PC-9 (cell line): ENCODE measurements at regions not wholly inside any gene's neighbourhood (a gene's known extent, or its start where the extent isn't known, plus 50 kb on each side); places are given as distances from the start of the nearest gene placed in this dataset.
"Not testable (repeated sequence)": the region's sequence is repeated elsewhere in the genome, so short reads cannot be mapped to it uniquely, and the experiment has no call there.

Source experiments
- BruUV-seq: library from RNA; stranded (reverse); fragments of 400-500 nt; replicated peaks from 2 replicates; lab custom pipeline; 2021; lab: Mats Ljungman, UMichigan
- CTCF ChIA-PET: fragments of 300-600 bp; sonication (Branson Sonifier 250); formaldehyde crosslinking; loops from one replicate; lab custom pipeline; 2022; ENCODE audit warnings: antibody characterized with exemption; lab: Charles Lee
- POLR2A ChIA-PET: fragments of 300-600 bp; sonication (Branson Sonifier 250); formaldehyde crosslinking; loops from one replicate; lab custom pipeline; 2022; ENCODE audit warnings: antibody characterized with exemption; ENCODE audit not compliant: unreplicated experiment; lab: Charles Lee
- DNase-seq, 2 experiments: peaks; one replicate each; pipeline versions ENCODE4 v3.0.0 to v3.0.0-alpha.2; 2015 to 2022; ENCODE audit warnings: mixed read lengths in 1 of 2
- H2AFZ ChIP-seq: fragments of 200-600 bp; sonication (generic); 2 replicates; pipeline ENCODE4 v1.8.1; 2017; ENCODE audit warnings: antibody characterized with exemption
- H3F3A ChIP-seq: fragments of 200-600 bp; sonication (generic); 2 replicates; pipeline ENCODE4 v1.8.1; 2017; ENCODE audit warnings: antibody characterized with exemption, mild to moderate bottlenecking, low read depth; ENCODE audit not compliant: insufficient read depth
- H3K27ac ChIP-seq: fragments of 200-600 bp; sonication (generic); 2 replicates; pipeline ENCODE4 v1.6.1; 2016; ENCODE audit warnings: mixed run types
- H3K27me3 ChIP-seq: fragments of 200-600 bp; sonication (generic); 2 replicates; pipeline ENCODE4 v1.6.1; 2016; ENCODE audit warnings: low read depth, mixed run types; ENCODE audit not compliant: insufficient read depth
- H3K36me3 ChIP-seq: fragments of 200-600 bp; sonication (generic); 2 replicates; pipeline ENCODE4 v1.6.1; 2016; ENCODE audit warnings: low read depth, mixed run types
- H3K4me1 ChIP-seq: fragments of 200-600 bp; sonication (generic); replicated peaks from 2 replicates; pipeline ENCODE4 v1.6.1; 2016; ENCODE audit warnings: mixed run types; ENCODE audit not compliant: insufficient read depth
- H3K4me2 ChIP-seq: fragments of 200-600 bp; sonication (generic); 2 replicates; pipeline ENCODE4 v1.6.1; 2017; ENCODE audit warnings: mixed run types
- H3K4me3 ChIP-seq: fragments of 200-600 bp; sonication (generic); 2 replicates; pipeline ENCODE4 v1.6.1; 2016; ENCODE audit warnings: mixed run types
- H3K79me2 ChIP-seq: fragments of 200-600 bp; sonication (generic); 2 replicates; pipeline ENCODE4 v1.6.1; 2017; ENCODE audit warnings: low read depth, mixed run types
- H3K9me2 ChIP-seq: fragments of 200-600 bp; sonication (generic); 2 replicates; pipeline ENCODE4 v1.8.1; 2017; ENCODE audit warnings: mild to moderate bottlenecking; ENCODE audit not compliant: insufficient read depth
- H3K9me3 ChIP-seq: fragments of 200-600 bp; sonication (generic); 2 replicates; pipeline ENCODE4 v1.8.1; 2016; ENCODE audit warnings: low read depth; ENCODE audit not compliant: insufficient read depth
- H4K20me1 ChIP-seq: fragments of 200-600 bp; sonication (generic); 2 replicates; pipeline ENCODE4 v1.8.1; 2017; ENCODE audit not compliant: insufficient read depth
- EZH2 ChIP-seq: fragments of 200-600 bp; sonication (generic); IDR thresholded peaks from 2 replicates; pipeline ENCODE4 v1.8.0; 2017; ENCODE audit warnings: antibody characterized with exemption, low read depth
- intact Hi-C: fragments of 100-400 bp; cut with micrococcal nuclease; formaldehyde crosslinking; loops from one replicate; pipeline ENCODE4 v1.10.0; 2022; ENCODE audit not compliant: unreplicated experiment
- TF ChIP-seq, protein P1 (sequence below): fragments of 200-600 bp; sonication (generic); conservative IDR thresholded peaks from 2 replicates; pipeline ENCODE4 v1.6.1; 2017; ENCODE audit warnings: mixed run types, antibody characterized with exemption, mild to moderate bottlenecking, moderate library complexity

DNA sequence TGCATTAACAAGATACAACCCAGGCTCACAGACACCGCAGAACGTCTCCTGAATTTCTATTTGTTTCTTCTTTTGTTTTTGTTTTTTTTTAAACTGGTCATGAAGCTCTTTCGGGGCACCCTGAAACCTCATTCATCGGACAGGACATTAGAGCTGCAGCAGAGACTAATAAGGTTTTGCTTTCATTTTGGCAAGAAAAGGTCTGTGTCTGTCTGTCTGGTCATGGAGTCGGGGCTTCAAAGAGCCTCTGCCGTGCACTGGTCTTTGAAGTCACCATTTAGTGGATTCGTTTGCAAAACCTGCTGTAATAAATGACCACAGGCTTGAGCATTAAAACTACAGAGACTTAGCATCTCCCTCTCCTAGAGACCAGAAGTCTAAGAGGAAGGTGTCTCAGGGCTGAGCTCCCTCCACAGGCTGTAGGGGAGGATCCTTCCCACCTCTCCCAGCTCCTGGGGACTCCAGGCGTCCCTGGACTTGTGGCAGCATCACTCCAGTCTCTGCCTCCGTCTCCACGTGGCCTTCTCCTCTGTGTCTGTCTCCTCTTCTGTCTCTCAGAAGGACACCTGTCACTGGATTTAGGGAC is 247.5 kb downstream of the CRLF2 start:
- TF ChIP-seq, protein P1, sequence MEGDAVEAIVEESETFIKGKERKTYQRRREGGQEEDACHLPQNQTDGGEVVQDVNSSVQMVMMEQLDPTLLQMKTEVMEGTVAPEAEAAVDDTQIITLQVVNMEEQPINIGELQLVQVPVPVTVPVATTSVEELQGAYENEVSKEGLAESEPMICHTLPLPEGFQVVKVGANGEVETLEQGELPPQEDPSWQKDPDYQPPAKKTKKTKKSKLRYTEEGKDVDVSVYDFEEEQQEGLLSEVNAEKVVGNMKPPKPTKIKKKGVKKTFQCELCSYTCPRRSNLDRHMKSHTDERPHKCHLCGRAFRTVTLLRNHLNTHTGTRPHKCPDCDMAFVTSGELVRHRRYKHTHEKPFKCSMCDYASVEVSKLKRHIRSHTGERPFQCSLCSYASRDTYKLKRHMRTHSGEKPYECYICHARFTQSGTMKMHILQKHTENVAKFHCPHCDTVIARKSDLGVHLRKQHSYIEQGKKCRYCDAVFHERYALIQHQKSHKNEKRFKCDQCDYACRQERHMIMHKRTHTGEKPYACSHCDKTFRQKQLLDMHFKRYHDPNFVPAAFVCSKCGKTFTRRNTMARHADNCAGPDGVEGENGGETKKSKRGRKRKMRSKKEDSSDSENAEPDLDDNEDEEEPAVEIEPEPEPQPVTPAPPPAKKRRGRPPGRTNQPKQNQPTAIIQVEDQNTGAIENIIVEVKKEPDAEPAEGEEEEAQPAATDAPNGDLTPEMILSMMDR = no peak
- TF ChIP-seq EZH2 = no peak
- H3K9me3 ChIP-seq = no peaks in the 10 kb centered on the region
- no peaks in the 10 kb centered on the region for H3K4me1 ChIP-seq
- intact Hi-C loops = no loop called here
- H3K4me3 ChIP-seq = no peak overlapping the region
- no peak overlapping the region for H2AFZ ChIP-seq
- H3K4me2 ChIP-seq = no peak overlapping the region
- H3K36me3 ChIP-seq = no peaks in the 10 kb centered on the region
- no peak overlapping the region for H3K27ac ChIP-seq
- no peaks in the 10 kb centered on the region for H3K79me2 ChIP-seq
- peaks cover 31% of the 10 kb centered on the region; the same call in 1 of the 2 replicates for H3K27me3 ChIP-seq
- DNase-seq = no peak
- ChIA-PET POLR2A (no interaction called here), CTCF (no interaction called here)
- BruUV-seq = no TSS peak
- no peaks in the 10 kb centered on the region for H4K20me1 ChIP-seq
- H3K9me2 ChIP-seq = no peaks in the 10 kb centered on the region
- H3F3A ChIP-seq = no peaks in the 10 kb centered on the region

DNA sequence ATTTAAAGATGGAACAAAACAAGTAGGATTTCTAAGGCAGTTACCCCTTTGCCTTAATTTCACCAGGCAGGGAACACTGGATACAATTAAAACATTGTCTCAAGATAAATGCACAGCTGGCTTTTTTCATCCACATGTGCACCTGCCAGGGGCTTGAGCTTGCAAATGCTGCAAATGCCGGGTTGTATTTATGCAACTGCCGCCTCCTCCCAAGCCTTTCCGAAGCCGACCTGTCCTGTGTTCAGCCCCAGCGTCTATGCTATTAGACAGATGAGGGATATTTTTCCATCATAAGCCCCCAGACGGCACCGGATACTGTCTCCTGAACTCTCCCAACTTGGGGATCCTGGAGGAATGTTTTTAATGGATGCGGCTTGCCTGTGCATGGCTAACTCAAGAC is 251.6 kb downstream of the CRLF2 start:
- Histone ChIP-seq H2AFZ (no peak overlapping the region), H3K79me2 (no peaks in the 10 kb centered on the region), H3K4me3 (no peak overlapping the region), H3K4me1 (no peaks in the 10 kb centered on the region), H3K9me2 (no peaks in the 10 kb centered on the region), H3K36me3 (no peaks in the 10 kb centered on the region), H3K27me3 (0 out of 2 replicates have a peak, but pooled peaks cover 14% of the 10 kb centered on the region), H3K9me3 (no peaks in the 10 kb centered on the region), H3K27ac (no peak overlapping the region), H4K20me1 (no peaks in the 10 kb centered on the region), H3K4me2 (no peak overlapping the region), H3F3A (no peaks in the 10 kb centered on the region)
- no peak for DNase-seq
- intact Hi-C loops = no loop called here
- ChIA-PET CTCF (no interaction called here), POLR2A (no interaction called here)
- BruUV-seq = no TSS peak
- TF ChIP-seq, protein P1 = no peak
- no peak for TF ChIP-seq EZH2

DNA sequence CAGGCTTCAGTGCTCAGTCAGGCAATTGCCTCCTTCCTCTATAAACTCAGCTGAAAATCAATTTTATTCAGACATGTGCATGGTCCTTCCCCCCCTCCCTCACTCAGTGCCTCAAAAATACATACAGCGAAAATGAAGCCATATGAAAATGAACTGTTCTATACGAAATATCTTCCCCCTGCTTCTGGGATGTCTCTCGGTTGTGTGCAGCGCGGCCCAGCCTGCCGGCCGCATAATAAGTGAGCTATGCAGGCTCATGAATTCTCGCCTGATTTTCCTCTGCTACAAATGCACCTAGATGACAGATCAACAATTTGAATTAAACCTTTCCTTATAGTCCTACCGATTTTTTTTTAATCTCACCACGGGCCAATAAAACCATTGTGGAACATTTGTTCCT is 252.9 kb downstream of the CRLF2 start:
- ChIA-PET CTCF (no interaction called here), POLR2A (no interaction called here)

GRCh38 chrX:955168-955781 is 257.2 kb downstream of the CRLF2 start:
- DNase-seq, CTCF ChIA-PET, BruUV-seq, H4K20me1 ChIP-seq, H3K27me3 ChIP-seq, H3F3A ChIP-seq, H3K4me2 ChIP-seq, H3K4me3 ChIP-seq, H3K36me3 ChIP-seq, H2AFZ ChIP-seq, H3K79me2 ChIP-seq, H3K9me3 ChIP-seq, H3K27ac ChIP-seq, H3K4me1 ChIP-seq, H3K9me2 ChIP-seq, intact Hi-C loops, POLR2A ChIA-PET: not testable (repeated sequence)

More for the DNA sequence above, 252.9 kb downstream of the CRLF2 start:
- H3K4me1 ChIP-seq = no peaks in the 10 kb centered on the region
- H3K27me3 ChIP-seq = 0 out of 2 replicates have a peak, but pooled peaks cover 7% of the 10 kb centered on the region
- H3K36me3 ChIP-seq = no peaks in the 10 kb centered on the region
- BruUV-seq = no TSS peak
- intact Hi-C loops = no loop called here
- DNase-seq = no peak
- no peak overlapping the region for H2AFZ ChIP-seq
- H3K27ac ChIP-seq = no peak overlapping the region
- H3K79me2 ChIP-seq = no peaks in the 10 kb centered on the region
- no peaks in the 10 kb centered on the region for H3K9me2 ChIP-seq
- H3K4me2 ChIP-seq = no peak overlapping the region
- no peak overlapping the region for H3K4me3 ChIP-seq
- H3F3A ChIP-seq = no peaks in the 10 kb centered on the region
- no peak for TF ChIP-seq EZH2
- TF ChIP-seq, protein P1 = no peak
- H3K9me3 ChIP-seq = no peaks in the 10 kb centered on the region
- no peaks in the 10 kb centered on the region for H4K20me1 ChIP-seq
